ENCODE measurements at regions not wholly inside any gene's neighbourhood (a gene's known extent, or its start where the extent isn't known, plus 50 kb on each side); places are given as distances from the start of the nearest gene placed in this dataset.

- TF ChIP-seq, protein P1, sequence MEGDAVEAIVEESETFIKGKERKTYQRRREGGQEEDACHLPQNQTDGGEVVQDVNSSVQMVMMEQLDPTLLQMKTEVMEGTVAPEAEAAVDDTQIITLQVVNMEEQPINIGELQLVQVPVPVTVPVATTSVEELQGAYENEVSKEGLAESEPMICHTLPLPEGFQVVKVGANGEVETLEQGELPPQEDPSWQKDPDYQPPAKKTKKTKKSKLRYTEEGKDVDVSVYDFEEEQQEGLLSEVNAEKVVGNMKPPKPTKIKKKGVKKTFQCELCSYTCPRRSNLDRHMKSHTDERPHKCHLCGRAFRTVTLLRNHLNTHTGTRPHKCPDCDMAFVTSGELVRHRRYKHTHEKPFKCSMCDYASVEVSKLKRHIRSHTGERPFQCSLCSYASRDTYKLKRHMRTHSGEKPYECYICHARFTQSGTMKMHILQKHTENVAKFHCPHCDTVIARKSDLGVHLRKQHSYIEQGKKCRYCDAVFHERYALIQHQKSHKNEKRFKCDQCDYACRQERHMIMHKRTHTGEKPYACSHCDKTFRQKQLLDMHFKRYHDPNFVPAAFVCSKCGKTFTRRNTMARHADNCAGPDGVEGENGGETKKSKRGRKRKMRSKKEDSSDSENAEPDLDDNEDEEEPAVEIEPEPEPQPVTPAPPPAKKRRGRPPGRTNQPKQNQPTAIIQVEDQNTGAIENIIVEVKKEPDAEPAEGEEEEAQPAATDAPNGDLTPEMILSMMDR (conservative IDR thresholded peaks at IDR 0.05 in 1 of 2, IDR thresholded peaks at IDR 0.05 in 1 of 2; ENCODE audit: extremely low read depth in 1 of 2, insufficient read depth in 1 of 2, low read depth in 1 of 2, low read length in 2 of 2) = no peak
- TF ChIP-seq EZH2 (IDR thresholded peaks at IDR 0.05; ENCODE audit: borderline replicate concordance, low read length) = no peak
Measured at GRCh38 chr5:133844836-133845235, 123.6 kb downstream of the C5orf15 start.
